Parathyroid adenoma (tissue), 2 donors: ENCODE measurements at regions not wholly inside any gene's neighbourhood (a gene's known extent, or its start where the extent isn't known, plus 50 kb on each side); places are given as distances from the start of the nearest gene placed in this dataset.

Experiments
- H2AFZ ChIP-seq: fragments of 300-600 bp; sonication (generic); one replicate; pipeline ENCODE4 v1.7.0; 2017; ENCODE audit warnings: antibody characterized with exemption, mild to moderate bottlenecking
- H3K27ac ChIP-seq: fragments of 300-600 bp; sonication (generic); one replicate; pipeline ENCODE4 v1.7.0; 2017
- H3K27me3 ChIP-seq: fragments of 300-600 bp; sonication (generic); one replicate; pipeline ENCODE4 v1.7.0; 2017; ENCODE audit warnings: low read length; ENCODE audit not compliant: control insufficient read depth, insufficient read depth
- H3K36me3 ChIP-seq: fragments of 300-600 bp; sonication (generic); one replicate; pipeline ENCODE4 v1.7.0; 2017; ENCODE audit warnings: low read length; ENCODE audit not compliant: control insufficient read depth, insufficient read depth
- H3K4me1 ChIP-seq: fragments of 300-600 bp; sonication (generic); one replicate; pipeline ENCODE4 v1.7.0; 2017; ENCODE audit warnings: control low read depth
- H3K4me2 ChIP-seq: fragments of 300-600 bp; sonication (generic); one replicate; pipeline ENCODE4 v1.7.0; 2017; ENCODE audit warnings: low read length
- H3K4me3 ChIP-seq: fragments of 300-600 bp; sonication (generic); one replicate; pipeline ENCODE4 v1.7.0; 2017; ENCODE audit warnings: low read depth, low read length
- H3K79me2 ChIP-seq: fragments of 300-600 bp; sonication (generic); one replicate; pipeline ENCODE4 v1.7.0; 2017; ENCODE audit warnings: control low read depth
- H3K9ac ChIP-seq: fragments of 300-600 bp; sonication (generic); one replicate; pipeline ENCODE4 v1.7.0; 2017; ENCODE audit warnings: mild to moderate bottlenecking
- H3K9me3 ChIP-seq: fragments of 300-600 bp; sonication (generic); one replicate; pipeline ENCODE4 v1.7.0; 2017; ENCODE audit warnings: low read length; ENCODE audit not compliant: control insufficient read depth
- CTCF ChIP-seq: fragments of 300-600 bp; sonication (generic); IDR thresholded peaks from one replicate; pipeline ENCODE4 v1.7.0; 2017; ENCODE audit warnings: antibody characterized with exemption, mild to moderate bottlenecking
- donor health status: primary hyperparathyroidism.

GRCh38 chr2:60275958-60276357, 277.5 kb downstream of the BCL11A start:
- Histone ChIP-seq H2AFZ (no peak overlapping the region), H3K9ac (no peak overlapping the region), H3K4me1 (no peaks in the 10 kb centered on the region), H3K36me3 (no peaks in the 10 kb centered on the region), H3K4me2 (no peak overlapping the region), H3K27me3 (no peaks in the 10 kb centered on the region), H3K79me2 (no peaks in the 10 kb centered on the region), H3K4me3 (no peak overlapping the region), H3K27ac (no peak overlapping the region), H3K9me3 (no peaks in the 10 kb centered on the region)
- no peak for TF ChIP-seq CTCF

- no peaks in the 10 kb centered on the region for H3K27me3 ChIP-seq
- H3K36me3 ChIP-seq: no peaks in the 10 kb centered on the region
- H3K4me2 ChIP-seq: no peak overlapping the region
Observed at GRCh38 chr2:60273836-60274235, 279.6 kb downstream of the BCL11A start.

GRCh38 chr2:60271713-60272112, 281.7 kb downstream of the BCL11A start:
- Histone ChIP-seq H3K27me3 (no peaks in the 10 kb centered on the region), H2AFZ (no peak overlapping the region), H3K79me2 (no peaks in the 10 kb centered on the region), H3K4me2 (no peak overlapping the region), H3K27ac (no peak overlapping the region), H3K36me3 (no peaks in the 10 kb centered on the region), H3K4me3 (no peak overlapping the region), H3K9me3 (no peaks in the 10 kb centered on the region), H3K9ac (no peak overlapping the region), H3K4me1 (no peaks in the 10 kb centered on the region)
- no peak for TF ChIP-seq CTCF

More at GRCh38 chr2:60273836-60274235, 279.6 kb downstream of the BCL11A start:
- no peak overlapping the region for H3K9ac ChIP-seq
- no peaks in the 10 kb centered on the region for H3K9me3 ChIP-seq
- no peak for TF ChIP-seq CTCF
- no peak overlapping the region for H3K4me3 ChIP-seq
- H3K79me2 ChIP-seq: no peaks in the 10 kb centered on the region
- no peaks in the 10 kb centered on the region for H3K4me1 ChIP-seq
- no peak overlapping the region for H2AFZ ChIP-seq
- H3K27ac ChIP-seq: no peak overlapping the region

GRCh38 chr2:60271131-60271530, 282.3 kb downstream of the BCL11A start:
- no peaks in the 10 kb centered on the region for H3K9me3 ChIP-seq
- no peak overlapping the region for H3K9ac ChIP-seq
- H3K4me1 ChIP-seq: no peaks in the 10 kb centered on the region
- H3K79me2 ChIP-seq: no peaks in the 10 kb centered on the region
- H3K36me3 ChIP-seq: no peaks in the 10 kb centered on the region
- no peak overlapping the region for H3K4me2 ChIP-seq
- H3K4me3 ChIP-seq: no peak overlapping the region
- no peak overlapping the region for H2AFZ ChIP-seq
- TF ChIP-seq CTCF: no peak
- H3K27ac ChIP-seq: no peak overlapping the region
- no peaks in the 10 kb centered on the region for H3K27me3 ChIP-seq

GRCh38 chr2:60268661-60269060, 284.8 kb downstream of the BCL11A start:
- no peak for TF ChIP-seq CTCF
- no peak overlapping the region for H3K4me2 ChIP-seq
- H3K4me1 ChIP-seq: no peaks in the 10 kb centered on the region
- H3K36me3 ChIP-seq: no peaks in the 10 kb centered on the region
- no peak overlapping the region for H2AFZ ChIP-seq
- no peaks in the 10 kb centered on the region for H3K27me3 ChIP-seq
- no peaks in the 10 kb centered on the region for H3K79me2 ChIP-seq
- no peak overlapping the region for H3K27ac ChIP-seq
- no peak overlapping the region for H3K9ac ChIP-seq
- H3K9me3 ChIP-seq: no peaks in the 10 kb centered on the region
- no peak overlapping the region for H3K4me3 ChIP-seq
